ENCODE measurements at regions not wholly inside any gene's neighbourhood (a gene's known extent, or its start where the extent isn't known, plus 50 kb on each side); places are given as distances from the start of the nearest gene placed in this dataset.

GRCh38 chr12:24500831-24501230 lies 448.1 kb downstream of the BCAT1 start:
- no peak for DNase-seq

GRCh38 chr12:24500421-24500820 lies 448.5 kb downstream of the BCAT1 start:
- DNase-seq: no peak

- no peak for DNase-seq
These were observed 449.5 kb downstream of the BCAT1 start for GRCh38 chr12:24499151-24500146.

- DNase-seq: no peak
These were observed 452.1 kb downstream of the BCAT1 start for GRCh38 chr12:24496755-24497154.

- DNase-seq: no peak
These were observed 454.5 kb downstream of the BCAT1 start for GRCh38 chr12:24494401-24494800.

- DNase-seq: no peak
These were observed 456.9 kb downstream of the BCAT1 start for GRCh38 chr12:24491968-24492367.

GRCh38 chr12:24489939-24490338 lies 459.0 kb downstream of the BCAT1 start:
- DNase-seq: no peak

GRCh38 chr12:24488906-24489619 lies 459.8 kb downstream of the BCAT1 start:
- no peak for DNase-seq

- no peak for DNase-seq
These were observed 460.8 kb downstream of the BCAT1 start for GRCh38 chr12:24488091-24488596.

GRCh38 chr12:24487606-24488005 lies 461.3 kb downstream of the BCAT1 start:
- DNase-seq: no peak

- no peak for DNase-seq
These were observed 465.2 kb downstream of the BCAT1 start for GRCh38 chr12:24483732-24484131.

GRCh38 chr12:24482882-24483604 lies 465.9 kb downstream of the BCAT1 start:
- peak in 1 of 3 experiments; percentile 36 for DNase-seq

- no peak for DNase-seq
These were observed 466.9 kb downstream of the BCAT1 start for GRCh38 chr12:24482044-24482443.

GRCh38 chr12:24480766-24481449 lies 468.0 kb downstream of the BCAT1 start:
- DNase-seq: no peak

- DNase-seq: no peak
These were observed 469.8 kb downstream of the BCAT1 start for GRCh38 chr12:24479131-24479530.

GRCh38 chr12:24478254-24478653 lies 470.6 kb downstream of the BCAT1 start:
- peak in 1 of 3 experiments; percentile 38 for DNase-seq

- DNase-seq: no peak
These were observed 472.6 kb downstream of the BCAT1 start for GRCh38 chr12:24476310-24476709.

GRCh38 chr12:24475337-24475736 lies 473.6 kb downstream of the BCAT1 start:
- no peak for DNase-seq

- DNase-seq: no peak
These were observed 475.8 kb downstream of the BCAT1 start for GRCh38 chr12:24473097-24473496.

- DNase-seq: peak in 1 of 3 experiments; percentile 38
These were observed 478.9 kb downstream of the BCAT1 start for GRCh38 chr12:24470050-24470449.

GRCh38 chr12:24469089-24469488 lies 479.8 kb downstream of the BCAT1 start:
- no peak for DNase-seq

GRCh38 chr12:24467226-24467625 lies 481.7 kb downstream of the BCAT1 start:
- DNase-seq: no peak
